K562 (cell line): ENCODE measurements at regions not wholly inside any gene's neighbourhood (a gene's known extent, or its start where the extent isn't known, plus 50 kb on each side); places are given as distances from the start of the nearest gene placed in this dataset.

Source experiments
- CBX2 ChIP-seq: fragments of 200-600 bp; sonication (generic); IDR thresholded peaks from one replicate; pipeline ENCODE4 v1.6.1; 2012; ENCODE audit warnings: mild to moderate bottlenecking, low read length, inconsistent platforms; ENCODE audit not compliant: insufficient read depth, poor library complexity, severe bottlenecking
- JUND ChIP-seq, 2 experiments: IDR thresholded peaks; 2 replicates in 1 of 2; 3 replicates in 1 of 2; pipeline ENCODE4 v1.6.1; 2011; ENCODE audit warnings: borderline replicate concordance in 2 of 2, low read depth in 2 of 2, low read length in 2 of 2, improper control_type of control experiment in 1 of 2, missing biosample characterization in 1 of 2, missing genetic modification characterization in 1 of 2, missing genetic modification reagents in 1 of 2
- MBD1 ChIP-seq: fragments of 250-450 bp; sonication (Bioruptor Pico); IDR thresholded peaks from 2 replicates; pipeline ENCODE4 v1.8.0; 2022; ENCODE audit warnings: inconsistent platforms
- NCOA6 ChIP-seq: fragments of 450-650 bp; IDR thresholded peaks from 2 replicates; pipeline ENCODE4 v1.6.1; 2017; ENCODE audit warnings: mild to moderate bottlenecking
- PHF21A ChIP-seq: fragments of 450-650 bp; IDR thresholded peaks from 2 replicates; pipeline ENCODE4 v1.6.1; 2017; ENCODE audit warnings: low read depth, borderline replicate concordance
- SOX6 ChIP-seq: fragments of 450-650 bp; IDR thresholded peaks from 2 replicates; pipeline ENCODE4 v1.6.1; 2014; ENCODE audit warnings: mild to moderate bottlenecking
- TBP ChIP-seq: optimal IDR thresholded peaks from 2 replicates; pipeline ENCODE3; 2011; ENCODE audit warnings: low read depth, low read length, improper control_type of control experiment
- ZEB2 ChIP-seq: fragments of 450-650 bp; IDR thresholded peaks from 2 replicates; pipeline ENCODE4 v1.6.1; 2016
- ZNF384 ChIP-seq: IDR thresholded peaks from 2 replicates; pipeline ENCODE4 v1.6.1; 2012; ENCODE audit warnings: low read depth, low read length, improper control_type of control experiment
- TF ChIP-seq, protein P1 (sequence below): fragments of 200-800 bp; sonication (Bioruptor generic); IDR thresholded peaks from 2 replicates; pipeline ENCODE4 v1.6.1; 2016; ENCODE audit warnings: missing genetic modification characterization, missing compliant biosample characterization
- TF ChIP-seq, protein P2 (sequence below): fragments of 450-650 bp; IDR thresholded peaks from 2 replicates; pipeline ENCODE4 v1.6.1; 2016; ENCODE audit warnings: mild to moderate bottlenecking

DNA sequence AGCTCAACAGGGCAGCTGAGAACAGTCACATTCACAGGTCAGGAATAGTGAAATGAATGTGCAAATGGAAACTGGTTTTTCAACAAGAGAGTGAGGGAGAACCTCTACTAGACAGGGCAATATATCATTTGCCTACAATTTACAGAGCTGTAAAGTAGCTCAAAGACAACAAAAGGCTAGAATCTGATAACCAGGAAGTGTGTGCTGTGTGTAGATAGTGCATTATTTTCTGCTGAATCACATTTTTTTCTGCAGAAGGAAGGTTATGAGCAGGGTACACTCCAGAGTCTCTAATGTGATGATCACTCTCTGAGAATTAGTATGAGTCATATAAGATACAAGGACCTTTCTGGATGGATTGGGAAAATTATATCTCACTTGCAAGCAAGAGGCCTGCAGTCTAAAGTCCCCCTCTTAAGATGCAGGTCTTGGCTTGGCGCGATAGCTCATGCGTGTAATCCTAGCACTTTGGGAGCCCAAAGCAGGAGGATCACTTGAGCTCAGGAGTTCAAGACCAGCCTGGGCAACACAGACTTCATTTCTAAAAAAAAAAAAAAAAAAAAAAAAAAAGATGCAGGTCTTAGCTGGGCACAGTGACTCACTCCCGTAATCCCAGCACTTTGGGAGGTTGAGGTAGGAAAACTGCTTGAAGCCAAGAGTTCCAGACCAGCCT, 59.9 kb upstream of the COBL start (continued):
- TF ChIP-seq SOX6: peak; percentile 99
- TF ChIP-seq CBX2: no peak
- TF ChIP-seq, protein P1, sequence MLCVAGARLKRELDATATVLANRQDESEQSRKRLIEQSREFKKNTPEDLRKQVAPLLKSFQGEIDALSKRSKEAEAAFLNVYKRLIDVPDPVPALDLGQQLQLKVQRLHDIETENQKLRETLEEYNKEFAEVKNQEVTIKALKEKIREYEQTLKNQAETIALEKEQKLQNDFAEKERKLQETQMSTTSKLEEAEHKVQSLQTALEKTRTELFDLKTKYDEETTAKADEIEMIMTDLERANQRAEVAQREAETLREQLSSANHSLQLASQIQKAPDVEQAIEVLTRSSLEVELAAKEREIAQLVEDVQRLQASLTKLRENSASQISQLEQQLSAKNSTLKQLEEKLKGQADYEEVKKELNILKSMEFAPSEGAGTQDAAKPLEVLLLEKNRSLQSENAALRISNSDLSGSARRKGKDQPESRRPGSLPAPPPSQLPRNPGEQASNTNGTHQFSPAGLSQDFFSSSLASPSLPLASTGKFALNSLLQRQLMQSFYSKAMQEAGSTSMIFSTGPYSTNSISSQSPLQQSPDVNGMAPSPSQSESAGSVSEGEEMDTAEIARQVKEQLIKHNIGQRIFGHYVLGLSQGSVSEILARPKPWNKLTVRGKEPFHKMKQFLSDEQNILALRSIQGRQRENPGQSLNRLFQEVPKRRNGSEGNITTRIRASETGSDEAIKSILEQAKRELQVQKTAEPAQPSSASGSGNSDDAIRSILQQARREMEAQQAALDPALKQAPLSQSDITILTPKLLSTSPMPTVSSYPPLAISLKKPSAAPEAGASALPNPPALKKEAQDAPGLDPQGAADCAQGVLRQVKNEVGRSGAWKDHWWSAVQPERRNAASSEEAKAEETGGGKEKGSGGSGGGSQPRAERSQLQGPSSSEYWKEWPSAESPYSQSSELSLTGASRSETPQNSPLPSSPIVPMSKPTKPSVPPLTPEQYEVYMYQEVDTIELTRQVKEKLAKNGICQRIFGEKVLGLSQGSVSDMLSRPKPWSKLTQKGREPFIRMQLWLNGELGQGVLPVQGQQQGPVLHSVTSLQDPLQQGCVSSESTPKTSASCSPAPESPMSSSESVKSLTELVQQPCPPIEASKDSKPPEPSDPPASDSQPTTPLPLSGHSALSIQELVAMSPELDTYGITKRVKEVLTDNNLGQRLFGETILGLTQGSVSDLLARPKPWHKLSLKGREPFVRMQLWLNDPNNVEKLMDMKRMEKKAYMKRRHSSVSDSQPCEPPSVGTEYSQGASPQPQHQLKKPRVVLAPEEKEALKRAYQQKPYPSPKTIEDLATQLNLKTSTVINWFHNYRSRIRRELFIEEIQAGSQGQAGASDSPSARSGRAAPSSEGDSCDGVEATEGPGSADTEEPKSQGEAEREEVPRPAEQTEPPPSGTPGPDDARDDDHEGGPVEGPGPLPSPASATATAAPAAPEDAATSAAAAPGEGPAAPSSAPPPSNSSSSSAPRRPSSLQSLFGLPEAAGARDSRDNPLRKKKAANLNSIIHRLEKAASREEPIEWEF (CRISPR knock-in tag): no peak
- no peak for TF ChIP-seq MBD1 (CRISPR knock-in tag)
- TF ChIP-seq JUND (IDR thresholded peaks at IDR 0.05; ENCODE audit: borderline replicate concordance, low read depth, low read length): peak; percentile 94
- peak; percentile 98 for TF ChIP-seq JUND (tag; IDR thresholded peaks at IDR 0.05; ENCODE audit: borderline replicate concordance, low read depth, low read length)
- peak; percentile 88; the same call in 1 of the 2 replicates for TF ChIP-seq ZEB2
- TF ChIP-seq ZNF384: peak; percentile 70
- TF ChIP-seq TBP: peak; percentile 95
- TF ChIP-seq NCOA6: no peak
- peak; percentile 49; the same call in 1 of the 2 replicates for TF ChIP-seq PHF21A
- TF ChIP-seq, protein P2, sequence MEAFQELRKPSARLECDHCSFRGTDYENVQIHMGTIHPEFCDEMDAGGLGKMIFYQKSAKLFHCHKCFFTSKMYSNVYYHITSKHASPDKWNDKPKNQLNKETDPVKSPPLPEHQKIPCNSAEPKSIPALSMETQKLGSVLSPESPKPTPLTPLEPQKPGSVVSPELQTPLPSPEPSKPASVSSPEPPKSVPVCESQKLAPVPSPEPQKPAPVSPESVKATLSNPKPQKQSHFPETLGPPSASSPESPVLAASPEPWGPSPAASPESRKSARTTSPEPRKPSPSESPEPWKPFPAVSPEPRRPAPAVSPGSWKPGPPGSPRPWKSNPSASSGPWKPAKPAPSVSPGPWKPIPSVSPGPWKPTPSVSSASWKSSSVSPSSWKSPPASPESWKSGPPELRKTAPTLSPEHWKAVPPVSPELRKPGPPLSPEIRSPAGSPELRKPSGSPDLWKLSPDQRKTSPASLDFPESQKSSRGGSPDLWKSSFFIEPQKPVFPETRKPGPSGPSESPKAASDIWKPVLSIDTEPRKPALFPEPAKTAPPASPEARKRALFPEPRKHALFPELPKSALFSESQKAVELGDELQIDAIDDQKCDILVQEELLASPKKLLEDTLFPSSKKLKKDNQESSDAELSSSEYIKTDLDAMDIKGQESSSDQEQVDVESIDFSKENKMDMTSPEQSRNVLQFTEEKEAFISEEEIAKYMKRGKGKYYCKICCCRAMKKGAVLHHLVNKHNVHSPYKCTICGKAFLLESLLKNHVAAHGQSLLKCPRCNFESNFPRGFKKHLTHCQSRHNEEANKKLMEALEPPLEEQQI: peak; percentile 59; the same call in 1 of the 2 replicates
